OCI-LY3 (cell line): ENCODE measurements at regions not wholly inside any gene's neighbourhood (a gene's known extent, or its start where the extent isn't known, plus 50 kb on each side); places are given as distances from the start of the nearest gene placed in this dataset.

Source experiments
- H2AFZ ChIP-seq: fragments of 200-600, 300-600 bp; shearing (Covaris generic); 2 replicates; pipeline ENCODE4 v1.6.0; 2014; ENCODE audit warnings: antibody characterized with exemption, low read depth, low read length
- H3K27ac ChIP-seq: fragments of 200-600, 300-600 bp; sonication (generic); 2 replicates; pipeline ENCODE4 v1.5.1; 2014; ENCODE audit warnings: mild to moderate bottlenecking, low read length, moderate library complexity, mixed read lengths
- H3K27me3 ChIP-seq: fragments of 200-600, 300-600 bp; sonication (generic); 2 replicates; pipeline ENCODE4 v1.6.1; 2014; ENCODE audit warnings: low read depth, low read length, mixed read lengths
- H3K36me3 ChIP-seq: fragments of 200-600, 300-600 bp; sonication (generic); replicated peaks from 2 replicates; pipeline ENCODE3; 2014; ENCODE audit warnings: low read depth, low read length, mixed read lengths
- H3K4me1 ChIP-seq: fragments of 300-600, 200-600 bp; sonication (generic); 2 replicates; pipeline ENCODE4 v1.6.1; 2014; ENCODE audit warnings: low read length, mixed read lengths
- H3K4me2 ChIP-seq: fragments of 200-600, 300-600 bp; sonication (generic); 2 replicates; pipeline ENCODE4 v1.6.1; 2014; ENCODE audit warnings: low read length, mixed read lengths
- H3K4me3 ChIP-seq: fragments of 300-600, 200-600 bp; sonication (generic); 2 replicates; pipeline ENCODE4 v1.5.1; 2014; ENCODE audit warnings: antibody characterized with exemption, mild to moderate bottlenecking, low read length, moderate library complexity
- H3K79me2 ChIP-seq: fragments of 300-600, 200-600 bp; shearing (Covaris generic); 2 replicates; pipeline ENCODE4 v1.6.1; 2014; ENCODE audit warnings: mild to moderate bottlenecking, low read length, mixed read lengths
- H3K9ac ChIP-seq: fragments of 300-600, 200-600 bp; shearing (Covaris generic); 2 replicates; pipeline ENCODE4 v1.6.0; 2014; ENCODE audit warnings: mild to moderate bottlenecking, low read length, moderate library complexity
- H3K9me3 ChIP-seq: fragments of 200-600, 300-600 bp; shearing (Covaris generic); 2 replicates; pipeline ENCODE4 v1.6.1; 2014; ENCODE audit warnings: low read length, mixed read lengths; ENCODE audit not compliant: insufficient read depth
- H4K20me1 ChIP-seq: fragments of 200-600, 300-600 bp; sonication (generic); 2 replicates; pipeline ENCODE4 v1.6.1; 2016; ENCODE audit warnings: low read length, mixed read lengths; ENCODE audit not compliant: insufficient read depth
- EZH2phosphoT487 ChIP-seq: fragments of 200-600 bp; shearing (Covaris generic); IDR thresholded peaks from 2 replicates; pipeline ENCODE4 v1.6.1; 2018; ENCODE audit warnings: antibody characterized with exemption, mixed run types, low read depth
- TF ChIP-seq, protein P1 (sequence below): fragments of 200-600, 300-600 bp; sonication (generic); IDR thresholded peaks from 2 replicates; pipeline ENCODE4 v1.5.1; 2014; ENCODE audit warnings: antibody characterized with exemption, low read length, low read depth

DNA sequence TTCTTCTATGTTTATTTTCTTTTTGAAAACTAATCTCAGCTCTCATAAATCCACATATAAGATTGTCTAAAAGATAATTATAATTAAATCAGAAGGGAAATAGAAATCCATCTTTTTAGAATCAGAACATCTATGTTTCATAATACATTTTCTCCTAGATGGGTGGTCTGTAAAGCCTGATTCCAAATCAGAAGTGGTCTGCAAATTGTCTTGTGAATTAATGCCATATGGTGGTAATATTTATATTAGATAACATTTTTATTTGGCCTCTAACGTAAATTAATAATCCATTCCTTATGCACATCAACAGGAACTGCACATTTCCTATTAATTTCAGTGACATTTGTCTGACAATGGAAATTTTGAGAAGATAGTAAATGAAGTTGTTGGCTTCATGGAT, 52.8 kb upstream of the TBC1D5 start:
- H4K20me1 ChIP-seq, result no peaks in the 10 kb centered on the region
- no peak overlapping the region for H3K9ac ChIP-seq
- no peaks in the 10 kb centered on the region for H3K4me1 ChIP-seq
- peaks cover 5% of the 10 kb centered on the region; the same call in 1 of the 2 replicates for H3K9me3 ChIP-seq
- H3K27ac ChIP-seq, result no peak overlapping the region
- TF ChIP-seq, protein P1, sequence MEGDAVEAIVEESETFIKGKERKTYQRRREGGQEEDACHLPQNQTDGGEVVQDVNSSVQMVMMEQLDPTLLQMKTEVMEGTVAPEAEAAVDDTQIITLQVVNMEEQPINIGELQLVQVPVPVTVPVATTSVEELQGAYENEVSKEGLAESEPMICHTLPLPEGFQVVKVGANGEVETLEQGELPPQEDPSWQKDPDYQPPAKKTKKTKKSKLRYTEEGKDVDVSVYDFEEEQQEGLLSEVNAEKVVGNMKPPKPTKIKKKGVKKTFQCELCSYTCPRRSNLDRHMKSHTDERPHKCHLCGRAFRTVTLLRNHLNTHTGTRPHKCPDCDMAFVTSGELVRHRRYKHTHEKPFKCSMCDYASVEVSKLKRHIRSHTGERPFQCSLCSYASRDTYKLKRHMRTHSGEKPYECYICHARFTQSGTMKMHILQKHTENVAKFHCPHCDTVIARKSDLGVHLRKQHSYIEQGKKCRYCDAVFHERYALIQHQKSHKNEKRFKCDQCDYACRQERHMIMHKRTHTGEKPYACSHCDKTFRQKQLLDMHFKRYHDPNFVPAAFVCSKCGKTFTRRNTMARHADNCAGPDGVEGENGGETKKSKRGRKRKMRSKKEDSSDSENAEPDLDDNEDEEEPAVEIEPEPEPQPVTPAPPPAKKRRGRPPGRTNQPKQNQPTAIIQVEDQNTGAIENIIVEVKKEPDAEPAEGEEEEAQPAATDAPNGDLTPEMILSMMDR, result no peak
- no peak for TF ChIP-seq EZH2phosphoT487
- no peaks in the 10 kb centered on the region for H3K79me2 ChIP-seq
- H3K4me2 ChIP-seq, result no peak overlapping the region
- no peak overlapping the region for H2AFZ ChIP-seq
- no peak overlapping the region for H3K4me3 ChIP-seq
- H3K27me3 ChIP-seq, result no peaks in the 10 kb centered on the region
- no peaks in the 10 kb centered on the region for H3K36me3 ChIP-seq

DNA sequence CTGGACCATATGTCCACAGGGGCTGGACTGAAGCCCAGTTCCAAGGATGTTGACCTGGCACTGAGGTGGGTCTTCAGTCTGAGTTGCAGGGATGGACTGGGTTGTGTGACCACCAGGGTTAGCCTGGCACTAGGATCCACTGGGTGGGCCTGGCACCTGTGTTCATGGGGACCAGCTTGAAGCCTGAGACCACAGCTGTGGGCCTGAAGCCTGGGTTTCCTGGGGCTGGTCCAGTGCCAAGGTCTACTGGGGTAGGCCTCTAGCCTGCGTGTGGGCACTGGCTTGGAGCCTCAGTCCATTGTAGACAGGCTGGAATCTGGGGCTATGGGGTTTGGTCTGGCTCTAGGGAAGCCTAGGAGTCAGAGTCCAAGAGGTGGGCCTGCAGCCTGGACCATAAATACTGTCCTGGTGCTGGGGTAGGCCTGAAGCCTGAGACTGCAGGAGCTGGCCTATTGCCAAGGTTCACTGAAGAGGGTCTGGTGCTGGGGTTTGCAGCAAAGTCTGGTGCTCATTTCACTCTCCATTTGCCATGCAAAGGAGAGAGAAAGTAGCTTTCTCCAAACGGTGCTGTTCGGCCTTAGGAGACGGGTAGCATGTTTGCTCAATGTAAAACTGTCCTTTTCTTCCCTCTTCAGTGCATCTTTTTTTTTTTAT, 51.2 kb upstream of the TBC1D5 start:
- Histone ChIP-seq H2AFZ (no peak overlapping the region), H3K36me3 (no peaks in the 10 kb centered on the region), H3K9ac (no peak overlapping the region), H3K27me3 (no peaks in the 10 kb centered on the region), H3K27ac (no peak overlapping the region), H3K79me2 (no peaks in the 10 kb centered on the region), H3K4me1 (no peaks in the 10 kb centered on the region), H4K20me1 (no peaks in the 10 kb centered on the region), H3K4me3 (no peak overlapping the region), H3K9me3 (peaks cover 5% of the 10 kb centered on the region; the same call in 1 of the 2 replicates), H3K4me2 (no peak overlapping the region)
- no peak for TF ChIP-seq EZH2phosphoT487
- TF ChIP-seq, protein P1, result no peak
